ENCODE measurements at regions not wholly inside any gene's neighbourhood (a gene's known extent, or its start where the extent isn't known, plus 50 kb on each side); places are given as distances from the start of the nearest gene placed in this dataset.
A peak's percentile ranks its signal among the peaks of the same experiment; 100 is the strongest.

- no peak for DNase-seq
Measured at GRCh38 chr5:10875201-10875768, 114.3 kb upstream of the DAP start.

GRCh38 chr5:10874541-10874940, 113.5 kb upstream of the DAP start:
- DNase-seq: no peak

GRCh38 chr5:10870791-10871190, 109.8 kb upstream of the DAP start:
- DNase-seq: no peak

DNA sequence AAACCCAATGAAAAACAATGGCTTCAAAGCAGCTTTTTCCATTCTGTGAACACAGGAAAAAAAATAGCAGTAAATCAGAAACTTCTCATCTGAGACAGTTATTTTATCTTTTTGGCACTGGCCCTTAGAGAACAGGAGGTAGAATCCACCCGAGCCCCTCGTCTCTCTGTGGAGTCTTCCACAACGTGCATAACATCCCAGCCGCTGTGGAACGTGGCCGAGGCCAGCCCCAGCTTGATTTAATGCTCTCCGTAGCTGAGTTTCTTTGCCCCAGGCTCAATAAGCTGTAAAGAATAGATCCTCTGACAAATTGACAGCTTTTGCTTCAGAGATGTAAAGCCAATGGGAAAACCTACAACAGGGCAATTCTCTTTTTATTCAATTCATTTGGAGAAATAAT, 107.9 kb upstream of the DAP start:
- DNase-seq: no peak

GRCh38 chr5:10867389-10868303, 106.6 kb upstream of the DAP start:
- DNase-seq: no peak

- no peak for DNase-seq
Measured at GRCh38 chr5:10866913-10867312, 105.9 kb upstream of the DAP start.

- no peak for DNase-seq
Measured at GRCh38 chr5:10863763-10864383, 102.8 kb upstream of the DAP start.

DNA sequence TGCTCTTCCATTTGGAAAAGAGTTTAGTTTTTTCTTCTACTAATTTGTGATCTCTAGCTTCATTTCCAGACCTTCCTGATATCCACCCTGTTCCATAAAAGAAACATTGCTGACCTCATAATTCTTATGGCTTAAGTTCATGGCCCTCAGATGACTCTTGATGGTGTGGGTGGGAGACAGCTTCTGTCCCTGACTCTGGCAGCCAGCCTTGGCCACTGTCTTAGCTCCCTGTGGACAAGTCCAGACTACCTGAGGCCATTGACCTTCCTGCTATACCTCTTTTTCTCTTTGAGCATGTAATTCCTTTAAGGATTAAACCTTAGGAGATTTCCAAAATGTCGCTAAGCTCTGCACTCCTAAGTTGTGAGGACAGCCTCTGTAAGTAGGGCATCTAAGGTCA, 101.1 kb upstream of the DAP start:
- DNase-seq: no peak

DNA sequence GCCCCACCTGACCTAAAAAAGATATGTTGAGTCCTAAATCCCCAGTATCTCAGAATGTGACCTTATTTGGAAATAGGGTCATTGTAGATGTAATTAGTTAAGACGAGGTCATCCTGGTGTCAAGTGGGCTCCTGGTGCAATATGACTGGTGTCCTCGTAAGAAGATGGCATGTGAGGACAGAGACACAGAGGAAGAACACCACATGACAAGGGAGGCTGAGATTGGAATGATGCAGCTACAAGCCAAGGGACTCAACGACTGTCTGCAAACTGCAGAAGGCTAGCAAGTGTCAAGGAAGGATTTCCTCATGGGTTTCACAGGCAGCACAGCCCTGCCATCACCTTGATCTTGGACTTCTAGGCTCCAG, 100.4 kb upstream of the DAP start:
- no peak for DNase-seq

DNA sequence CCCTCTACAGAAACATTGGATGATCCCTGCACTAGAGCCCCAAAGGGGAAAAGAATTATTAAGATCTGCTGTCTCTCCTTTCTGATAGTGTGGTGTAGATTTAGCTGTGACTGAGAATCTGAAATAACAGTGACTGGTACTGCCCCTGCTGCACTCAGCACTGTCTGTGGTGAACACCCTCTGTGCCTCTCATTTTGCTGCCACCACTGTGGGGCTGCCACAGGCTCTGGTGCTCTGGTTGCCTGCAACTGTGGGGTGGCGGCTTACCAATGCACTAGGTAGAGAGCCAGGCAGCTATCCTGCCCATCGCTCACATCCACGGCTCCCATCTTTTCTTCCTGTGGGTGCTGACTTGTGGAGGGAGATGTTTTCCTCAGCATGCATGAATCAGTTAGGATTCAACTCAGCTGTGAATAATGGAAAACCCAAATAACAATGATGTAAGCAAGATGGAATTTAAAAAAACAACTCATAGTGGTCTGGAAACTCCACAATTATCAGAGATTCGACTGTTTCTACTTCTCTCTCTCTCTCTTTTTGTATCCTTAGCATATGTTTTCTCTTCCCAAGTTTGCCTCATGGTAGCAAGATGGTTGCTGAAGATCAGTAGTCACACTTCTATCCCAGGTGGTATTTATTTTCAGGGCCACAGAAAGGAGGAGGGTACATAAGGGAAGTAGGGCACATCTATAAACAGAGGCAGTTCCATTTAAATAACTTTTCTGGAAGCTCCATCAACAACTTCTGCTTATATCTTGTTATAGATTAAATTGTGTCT, 99.8 kb upstream of the DAP start:
- no peak for DNase-seq

DNA sequence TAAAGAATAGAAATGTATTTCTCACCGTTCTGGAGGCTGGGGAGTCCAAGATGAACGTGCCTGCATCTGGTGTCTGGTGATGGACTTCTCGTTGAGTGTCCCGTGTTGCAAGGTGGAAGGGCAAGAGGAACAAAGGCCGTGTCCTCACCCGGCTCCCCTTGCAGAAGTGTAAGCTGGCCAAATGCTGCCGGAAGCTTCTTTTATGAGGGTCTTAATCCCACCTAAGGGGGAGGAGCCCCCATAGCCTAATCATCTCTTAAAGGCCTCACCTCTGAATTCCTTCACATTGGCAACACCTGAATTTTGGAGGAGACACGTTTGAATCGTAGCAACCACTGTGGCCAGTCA, 99.1 kb upstream of the DAP start:
- no peak for DNase-seq

GRCh38 chr5:10859393-10860195, 98.6 kb upstream of the DAP start:
- no peak for DNase-seq

DNA sequence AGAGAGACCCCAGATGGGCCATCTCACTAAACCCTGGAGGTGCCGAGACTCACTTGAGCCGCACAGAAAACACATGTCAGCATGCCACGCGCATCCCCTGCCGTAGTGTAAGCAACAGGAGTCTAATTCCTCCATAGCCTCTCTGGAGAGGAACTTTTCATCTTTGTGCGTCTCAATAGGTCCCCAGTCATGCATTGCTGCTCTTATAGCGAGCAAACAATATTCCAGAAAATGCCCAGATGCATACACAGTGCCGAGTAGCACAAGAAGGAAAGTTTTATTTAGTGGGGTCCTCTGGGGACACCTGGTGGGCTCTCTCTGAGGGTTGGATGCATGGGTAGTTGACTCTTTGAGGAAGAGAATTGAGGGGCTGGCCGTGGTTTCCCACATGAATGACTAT, 97.9 kb upstream of the DAP start:
- DNase-seq: no peak

DNA sequence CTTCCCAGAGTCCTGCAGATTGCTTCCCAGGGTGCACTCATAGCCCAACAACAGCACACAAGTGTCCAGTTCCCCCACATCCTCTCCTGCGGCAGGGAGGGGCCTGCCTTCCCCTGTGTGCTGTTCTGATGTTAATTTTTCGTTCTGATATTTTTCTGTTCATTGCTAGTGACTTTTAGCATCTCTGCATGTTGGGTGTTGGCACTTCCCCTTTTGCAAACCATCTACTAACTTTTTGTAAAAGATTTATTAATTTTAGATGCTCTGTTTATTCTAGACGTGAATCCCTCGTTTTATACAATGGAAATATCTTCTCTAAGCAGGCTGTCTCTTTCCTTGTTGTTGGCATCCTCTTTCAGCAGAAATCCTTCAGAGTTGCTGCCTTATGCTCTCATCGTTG, 97.3 kb upstream of the DAP start:
- no peak for DNase-seq

GRCh38 chr5:10857338-10857733, 96.3 kb upstream of the DAP start:
- no peak for DNase-seq

GRCh38 chr5:10856683-10857337, 95.8 kb upstream of the DAP start:
- peak; percentile 12 for DNase-seq

GRCh38 chr5:10856071-10856470, 95.0 kb upstream of the DAP start:
- DNase-seq: no peak

DNA sequence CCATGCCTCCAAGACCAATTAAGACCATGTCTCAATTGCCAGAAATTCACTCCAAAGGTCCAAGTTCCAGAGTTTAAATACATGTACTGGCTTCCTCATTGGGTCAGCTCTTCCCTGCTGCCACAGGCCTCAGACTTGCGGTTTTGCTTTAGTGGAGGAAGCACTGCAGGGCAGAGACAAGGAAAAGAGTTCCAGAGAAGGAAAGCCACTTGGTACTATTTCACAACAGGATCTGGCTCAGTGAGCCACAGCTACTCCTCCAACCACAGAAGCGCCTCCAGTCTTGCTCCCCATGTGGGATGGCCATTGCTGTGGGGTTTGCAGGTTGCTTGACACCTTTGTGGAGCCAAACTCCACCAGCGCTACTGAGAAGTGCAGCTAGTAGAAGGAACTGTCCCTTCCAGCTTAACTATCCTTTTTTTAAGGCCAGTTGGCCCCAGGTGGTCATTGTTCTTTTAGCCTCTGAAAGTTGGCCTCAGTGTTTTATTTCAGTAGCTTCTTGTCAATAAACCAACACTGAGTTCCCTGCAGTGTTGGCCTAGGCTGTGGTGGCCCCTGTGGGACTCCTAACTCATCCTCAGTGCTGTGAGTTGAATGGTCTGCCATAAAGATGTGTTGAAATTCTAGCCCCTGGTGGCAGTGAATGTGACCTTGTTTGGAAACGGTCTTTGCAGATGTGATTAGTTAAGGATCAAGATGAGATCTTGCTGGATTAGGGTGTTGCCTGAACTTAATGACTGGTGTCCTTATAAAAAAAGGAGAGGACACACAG, 93.7 kb upstream of the DAP start:
- DNase-seq: no peak

GRCh38 chr5:10853154-10853553, 92.1 kb upstream of the DAP start:
- DNase-seq: no peak

GRCh38 chr5:10849278-10849677, 88.2 kb upstream of the DAP start:
- no peak for DNase-seq

- no peak for DNase-seq
Measured at GRCh38 chr5:10844016-10844415, 83.0 kb upstream of the DAP start.

Measured in NCI-H1105 (cell line).